ENCODE measurements at regions not wholly inside any gene's neighbourhood (a gene's known extent, or its start where the extent isn't known, plus 50 kb on each side); places are given as distances from the start of the nearest gene placed in this dataset.

- Histone ChIP-seq H3K27ac (ENCODE audit: low read depth) (no peak overlapping the region), H3K79me2 (replicated peaks; ENCODE audit: insufficient read depth) (no peaks in the 10 kb centered on the region), H3K4me2 (peak overlapping the region; percentile 53), H3K27me3 (ENCODE audit: insufficient read depth) (no peaks in the 10 kb centered on the region), H3K36me3 (ENCODE audit: insufficient read depth) (no peaks in the 10 kb centered on the region), H3K9me2 (ENCODE audit: insufficient read depth) (no peaks in the 10 kb centered on the region), H3K4me3 (no peak overlapping the region; the same call in 1 of the 2 replicates), H2AFZ (no peak overlapping the region), H3F3A (replicated peaks; ENCODE audit: low read depth) (no peaks in the 10 kb centered on the region), H4K20me1 (replicated peaks; ENCODE audit: insufficient read depth) (no peaks in the 10 kb centered on the region), H3K4me1 (ENCODE audit: insufficient read depth) (peaks cover 14% of the 10 kb centered on the region; the same call in 1 of the 2 replicates)
- ATAC-seq: peak; percentile 61
- TF ChIP-seq JUNB (IDR thresholded peaks at IDR 0.05; ENCODE audit: unreplicated experiment) (no peak), CTCF (conservative IDR thresholded peaks at IDR 0.05; ENCODE audit: low read depth in 2 of 2) (no peak), ETS1 (IDR thresholded peaks at IDR 0.05) (no peak), STAT1 (IDR thresholded peaks at IDR 0.05; ENCODE audit: unreplicated experiment) (no peak), ZNF331 (CRISPR knock-in tag; IDR thresholded peaks at IDR 0.05; ENCODE audit: low read depth) (no peak)
- H3K36me3 Mint-ChIP-seq (ENCODE audit: low read depth): no peaks in the 10 kb centered on the region
- no peak for DNase-seq (ENCODE audit: low spot score)
- no peak overlapping the region for H3K27ac Mint-ChIP-seq
- peaks cover 26% of the 10 kb centered on the region for H3K4me1 Mint-ChIP-seq
- H3K9me3 Mint-ChIP-seq: no peaks in the 10 kb centered on the region; the same call in 2 of the 3 replicates
- H3K4me3 Mint-ChIP-seq: no peak overlapping the region
- H3K27me3 Mint-ChIP-seq (ENCODE audit: insufficient read depth, low read depth, poor library complexity): peaks cover 7% of the 10 kb centered on the region
These were observed 90.3 kb upstream of the EGFLAM start for GRCh38 chr5:38168029-38168428.

DNA sequence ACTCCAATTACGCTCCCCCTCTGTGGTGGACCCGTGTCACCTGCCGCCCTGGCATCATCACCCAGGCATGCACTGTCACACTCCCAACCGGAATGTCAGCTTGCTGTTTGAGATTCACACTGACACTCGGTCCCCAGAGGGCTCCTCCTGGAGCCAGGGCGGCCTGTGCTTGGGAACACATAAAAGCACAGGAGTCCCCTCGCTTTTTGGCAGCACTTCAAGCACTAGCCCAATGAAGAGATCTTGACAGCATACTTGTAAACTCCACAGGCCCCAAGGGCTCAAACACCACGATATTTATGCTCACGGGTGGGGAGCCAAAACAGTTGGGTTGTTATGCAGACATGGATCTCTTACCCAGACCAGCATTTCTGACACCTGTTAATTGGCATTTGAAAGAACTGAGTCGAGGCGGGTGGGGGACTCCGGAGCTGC lies 90.8 kb upstream of the EGFLAM start:
- Histone ChIP-seq H3K27ac (ENCODE audit: low read depth) (no peak overlapping the region), H3K36me3 (ENCODE audit: insufficient read depth) (no peaks in the 10 kb centered on the region), H3K79me2 (replicated peaks; ENCODE audit: insufficient read depth) (no peaks in the 10 kb centered on the region), H2AFZ (no peak overlapping the region), H3K4me1 (ENCODE audit: insufficient read depth) (peaks cover 14% of the 10 kb centered on the region; the same call in 1 of the 2 replicates), H3K4me2 (peak overlapping the region; percentile 53), H3K9me2 (ENCODE audit: insufficient read depth) (no peaks in the 10 kb centered on the region), H3F3A (replicated peaks; ENCODE audit: low read depth) (no peaks in the 10 kb centered on the region), H4K20me1 (replicated peaks; ENCODE audit: insufficient read depth) (no peaks in the 10 kb centered on the region), H3K4me3 (no peak overlapping the region; the same call in 1 of the 2 replicates), H3K27me3 (ENCODE audit: insufficient read depth) (no peaks in the 10 kb centered on the region)
- Mint-ChIP-seq H3K4me3 (0 out of 3 replicates have a peak overlapping the region, but pooled peaks have one; percentile 11), H3K9me3 (no peaks in the 10 kb centered on the region; the same call in 2 of the 3 replicates), H3K36me3 (ENCODE audit: low read depth) (no peaks in the 10 kb centered on the region), H3K4me1 (peaks cover 26% of the 10 kb centered on the region), H3K27me3 (ENCODE audit: insufficient read depth, low read depth, poor library complexity) (peaks cover 7% of the 10 kb centered on the region), H3K27ac (no peak overlapping the region)
- DNase-seq (ENCODE audit: low spot score): peak; percentile 20
- peak; percentile 86 for ATAC-seq
- no peak for TF ChIP-seq STAT1 (IDR thresholded peaks at IDR 0.05; ENCODE audit: unreplicated experiment)
- no peak for TF ChIP-seq EZH2 (IDR thresholded peaks at IDR 0.05; ENCODE audit: low read depth, unreplicated experiment)
- no peak for TF ChIP-seq POLR2AphosphoS5 (IDR thresholded peaks at IDR 0.05; ENCODE audit: low read depth)
- no peak for TF ChIP-seq ZNF331 (CRISPR knock-in tag; IDR thresholded peaks at IDR 0.05; ENCODE audit: low read depth)
- TF ChIP-seq ETS1 (IDR thresholded peaks at IDR 0.05): no peak
- TF ChIP-seq EZH2phosphoT487 (IDR thresholded peaks at IDR 0.05; ENCODE audit: unreplicated experiment): no peak
- no peak for TF ChIP-seq CREB1 (CRISPR knock-in tag; IDR thresholded peaks at IDR 0.05; ENCODE audit: low read depth)
- TF ChIP-seq NANOG (IDR thresholded peaks at IDR 0.05; ENCODE audit: borderline replicate concordance): no peak
- no peak for TF ChIP-seq REST (IDR thresholded peaks at IDR 0.05; ENCODE audit: unreplicated experiment)
- no peak for TF ChIP-seq ZNF114 (CRISPR knock-in tag; IDR thresholded peaks at IDR 0.05)
